ENCODE measurements at regions not wholly inside any gene's neighbourhood (a gene's known extent, or its start where the extent isn't known, plus 50 kb on each side); places are given as distances from the start of the nearest gene placed in this dataset.

DNA sequence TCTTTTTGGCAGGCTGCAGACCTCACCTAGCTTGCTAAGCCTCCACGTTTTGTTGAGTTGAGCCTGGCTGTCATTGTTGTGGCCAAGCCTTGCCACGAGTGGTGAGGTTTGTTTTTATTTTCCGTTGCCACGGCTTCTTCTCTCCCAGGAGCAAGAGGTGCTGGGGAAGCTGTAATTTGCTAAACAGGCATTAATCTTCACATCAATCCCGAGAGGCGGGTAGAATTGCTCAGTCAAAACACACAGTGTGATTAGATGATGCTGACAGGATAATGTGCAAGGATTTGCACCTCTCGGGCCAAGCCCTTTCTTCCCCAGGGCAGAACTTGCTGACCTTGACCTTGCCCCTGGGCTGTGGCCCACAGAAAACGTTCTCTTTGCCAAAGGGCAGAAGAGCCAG, 72.2 kb upstream of the ATP6AP2 start:
- Histone ChIP-seq H3K36me3 (replicated peaks in 1 of 2; ENCODE audit: control insufficient read depth in 1 of 2, insufficient read depth in 2 of 2, low read length in 2 of 2) (no peaks in the 10 kb centered on the region), H3K4me2 (ENCODE audit: low read depth, low read length) (no peak overlapping the region), H3K4me3 (replicated peaks in 1 of 3; ENCODE audit: insufficient read depth in 1 of 3, low read depth in 2 of 3, low read length in 3 of 3) (no peak overlapping the region), H3K27me3 (ENCODE audit: control insufficient read depth in 1 of 2, insufficient read depth in 2 of 2, low read length in 2 of 2) (no peaks in the 10 kb centered on the region), H4K20me1 (ENCODE audit: insufficient read depth, low read length) (no peaks in the 10 kb centered on the region), H3K9me3 (ENCODE audit: low read length) (no peaks in the 10 kb centered on the region), H3K9ac (ENCODE audit: insufficient read depth, low read depth, low read length) (no peak overlapping the region), H3K79me2 (ENCODE audit: insufficient read depth, low read length) (no peaks in the 10 kb centered on the region), H2AFZ (ENCODE audit: low read length) (no peak overlapping the region), H3K4me1 (ENCODE audit: insufficient read depth, low read length) (peaks cover 18% of the 10 kb centered on the region), H3K27ac (ENCODE audit: extremely low read length, insufficient read depth, low read length) (no peak overlapping the region)
- FAIRE-seq = no peak
- DNase-seq (ENCODE audit: low spot score) = no peak
- TF ChIP-seq PITX1 (CRISPR knock-in tag; IDR thresholded peaks at IDR 0.05) (no peak), HDAC2 (CRISPR knock-in tag; IDR thresholded peaks at IDR 0.05) (no peak)
- CTCF ChIA-PET (ENCODE audit: low intra/inter-chr PET ratio, low total read pairs) = no interaction called here
- intact Hi-C loops (cut with micrococcal nuclease; ENCODE audit: unreplicated experiment) = no loop called here
- POLR2A ChIA-PET = no interaction called here
- no peak for ATAC-seq
- in situ Hi-C loops (cut with HindIII; ENCODE audit: extremely low pct_ligation_motif_present, low pct_unique_long_range_greater_than_20kb) = no loop called here
- 32% methylated on average over 3 of the region's 8 CpGs for WGBS (ENCODE audit: low lambda C conversion rate)
- BruUV-seq (replicated peaks) = no TSS peak

DNA sequence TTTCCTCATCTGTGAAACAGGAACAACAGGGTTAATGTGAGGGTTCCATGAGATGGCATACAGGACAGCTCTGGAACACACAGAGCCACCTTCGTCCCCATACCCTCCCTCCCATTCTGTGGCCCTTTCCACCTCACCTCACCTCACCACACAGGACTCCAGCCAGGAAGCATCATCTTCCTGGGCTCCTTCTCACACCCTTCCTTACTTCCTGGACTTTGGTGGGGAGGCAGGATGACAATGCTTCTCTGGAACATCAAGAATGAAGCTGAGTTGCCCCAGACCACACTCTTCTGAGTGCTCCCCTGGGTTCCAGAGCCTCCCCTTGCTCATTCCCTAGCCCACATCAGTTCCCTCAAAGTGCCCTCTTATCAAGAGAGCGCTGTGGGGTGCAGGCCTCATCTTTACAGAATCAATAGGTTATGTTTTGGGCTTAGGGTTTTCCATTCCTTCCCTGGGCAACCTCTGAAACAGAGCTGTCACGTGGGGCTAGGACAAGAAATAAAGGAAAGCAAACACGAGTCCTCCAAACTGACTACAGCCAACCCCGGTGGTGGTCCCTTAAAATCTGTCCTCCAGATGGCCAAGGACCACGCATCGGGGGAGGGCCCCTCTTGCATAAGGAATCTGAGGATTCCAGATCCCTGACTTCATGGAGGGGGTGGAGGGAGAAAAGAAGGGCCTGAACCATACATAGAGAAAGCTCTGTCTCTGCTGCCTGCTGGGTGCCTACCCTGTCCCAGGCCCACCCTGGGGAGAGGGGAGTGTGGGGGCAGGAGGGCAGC, 74.4 kb upstream of the ATP6AP2 start:
- no peak overlapping the region for H3K4me3 ChIP-seq (replicated peaks in 1 of 3; ENCODE audit: insufficient read depth in 1 of 3, low read depth in 2 of 3, low read length in 3 of 3)
- no peaks in the 10 kb centered on the region for H3K27me3 ChIP-seq (ENCODE audit: control insufficient read depth in 1 of 2, insufficient read depth in 2 of 2, low read length in 2 of 2)
- DNase-seq (ENCODE audit: low spot score) (no peak), ATAC-seq (no peak), FAIRE-seq (no peak)
- TF ChIP-seq ZNF430 (CRISPR knock-in tag; IDR thresholded peaks at IDR 0.05) (no peak), SETDB1 (CRISPR knock-in tag; IDR thresholded peaks at IDR 0.05; ENCODE audit: borderline replicate concordance) (no peak)
- no peak overlapping the region for H2AFZ ChIP-seq (ENCODE audit: low read length)
- H3K9me3 ChIP-seq (ENCODE audit: low read length) = no peaks in the 10 kb centered on the region
- in situ Hi-C loops (cut with HindIII; ENCODE audit: extremely low pct_ligation_motif_present, low pct_unique_long_range_greater_than_20kb) (no loop called here), intact Hi-C loops (cut with micrococcal nuclease; ENCODE audit: unreplicated experiment) (no loop called here)
- 0% methylated on average over 1 of the region's 7 CpGs for WGBS (ENCODE audit: low lambda C conversion rate)
- no peaks in the 10 kb centered on the region for H4K20me1 ChIP-seq (ENCODE audit: insufficient read depth, low read length)
- no peak overlapping the region for H3K4me2 ChIP-seq (ENCODE audit: low read depth, low read length)
- no peaks in the 10 kb centered on the region for H3K36me3 ChIP-seq (replicated peaks in 1 of 2; ENCODE audit: control insufficient read depth in 1 of 2, insufficient read depth in 2 of 2, low read length in 2 of 2)
- ChIA-PET CTCF (ENCODE audit: low intra/inter-chr PET ratio, low total read pairs) (no interaction called here), POLR2A (no interaction called here)
- H3K4me1 ChIP-seq (ENCODE audit: insufficient read depth, low read length) = peaks cover 15% of the 10 kb centered on the region
- no peaks in the 10 kb centered on the region for H3K79me2 ChIP-seq (ENCODE audit: insufficient read depth, low read length)
- H3K27ac ChIP-seq (ENCODE audit: extremely low read length, insufficient read depth, low read length) = no peak overlapping the region
- H3K9ac ChIP-seq (ENCODE audit: insufficient read depth, low read depth, low read length) = no peak overlapping the region
- no TSS peak for BruUV-seq (replicated peaks)

Measured in HepG2 (cell line).